K562 (cell line): ENCODE measurements at regions not wholly inside any gene's neighbourhood (a gene's known extent, or its start where the extent isn't known, plus 50 kb on each side); places are given as distances from the start of the nearest gene placed in this dataset.

Source experiments
- ATAC-seq: fragments of 200-7000 bp; cut with Tn5 transposase; 3 replicates; pipeline ENCODE4 v1.9.1; 2020; ENCODE audit warnings: moderate library complexity
- BruUV-seq: library from RNA; stranded (reverse); fragments of 400-500 nt; replicated peaks from 2 replicates; lab custom pipeline; 2021; lab: Mats Ljungman, UMichigan
- CTCF ChIA-PET: fragments of 300-600 bp; formaldehyde crosslinking; extraction: SDS; loops from one replicate; lab custom pipeline; 2021; ENCODE audit warnings: low intra/inter-chr PET ratio; lab: Yijun Ruan, JAX
- POLR2A ChIA-PET: fragments of 300-600, 350-650 bp; sonication (Branson Sonifier 250); formaldehyde crosslinking; extraction: SDS; loops from one replicate; lab custom pipeline; 2021; ENCODE audit warnings: antibody characterized with exemption, inconsistent platforms; lab: Yijun Ruan, JAX
- DNase-seq, 4 experiments: peaks; one replicate each; pipeline versions ENCODE4 v3.0.0 to v3.0.0-alpha.2; 2011 to 2018; ENCODE audit warnings: low spot score in 3 of 4, mixed read lengths in 3 of 4; ENCODE audit errors: extremely low read depth in 1 of 4
- FAIRE-seq: peaks from 2 replicates; lab custom pipeline; 2011; peaks lifted over from hg19 to GRCh38; lab: Jason Lieb, UNC
- H2AFZ ChIP-seq: 2 replicates; pipeline ENCODE4 v1.6.0; 2011; ENCODE audit warnings: low read depth, low read length, control low read depth, inconsistent platforms
- H3K27ac ChIP-seq: fragments of 200-600 bp; 3 replicates; pipeline ENCODE4 v1.8.0; 2011; ENCODE audit warnings: low read depth, mild to moderate bottlenecking, control low read depth, inconsistent platforms, low read length, moderate library complexity, mixed read lengths; ENCODE audit errors: extremely low read depth
- H3K27me3 ChIP-seq, 2 experiments: fragments of 300-600 bp in 1 of 2; 2 replicates in 1 of 2; 3 replicates in 1 of 2; pipeline versions ENCODE4 v1.6.0 to v1.8.0; 2011; ENCODE audit warnings: inconsistent platforms in 2 of 2, low read length in 2 of 2, mild to moderate bottlenecking in 1 of 2, mixed read lengths in 1 of 2, moderate library complexity in 1 of 2; ENCODE audit not compliant: control insufficient read depth in 2 of 2, insufficient read depth in 2 of 2
- H3K36me3 ChIP-seq: fragments of 300-600 bp; 3 replicates; pipeline ENCODE4 v1.8.0; 2011; ENCODE audit warnings: mild to moderate bottlenecking, low read length, inconsistent platforms; ENCODE audit not compliant: control insufficient read depth, insufficient read depth
- H3K4me1 ChIP-seq, 2 experiments: fragments of 200-600 bp in 1 of 2; replicated peaks in 1 of 2; 2 replicates in 1 of 2; 3 replicates in 1 of 2; pipeline versions ENCODE4 v1.5.1 to v1.8.0; 2011; ENCODE audit warnings: inconsistent platforms in 2 of 2, low read length in 2 of 2, mild to moderate bottlenecking in 1 of 2, mixed read lengths in 1 of 2, moderate library complexity in 1 of 2; ENCODE audit not compliant: control insufficient read depth in 2 of 2, insufficient read depth in 2 of 2
- H3K4me2 ChIP-seq: 2 replicates; pipeline ENCODE4 v1.6.1; 2011; ENCODE audit warnings: low read length, control low read depth, inconsistent platforms, mixed read lengths; ENCODE audit not compliant: insufficient read depth
- H3K4me3 ChIP-seq: fragments of 200-600 bp; sonication (generic), shearing (Covaris generic); 2 replicates; pipeline ENCODE4 v1.5.1; 2016; ENCODE audit warnings: control low read depth, inconsistent platforms
- H3K79me2 ChIP-seq: fragments of 200-600 bp; 3 replicates; pipeline ENCODE4 v1.8.0; 2011; ENCODE audit warnings: low read length, inconsistent platforms; ENCODE audit not compliant: control insufficient read depth, insufficient read depth
- H3K9ac ChIP-seq, 2 experiments: 2 replicates each; pipeline versions ENCODE4 v1.6.0 to v1.6.1; 2011; ENCODE audit warnings: low read depth in 2 of 2, low read length in 2 of 2, control low read depth in 1 of 2, inconsistent platforms in 1 of 2, mild to moderate bottlenecking in 1 of 2, mixed read lengths in 1 of 2; ENCODE audit not compliant: insufficient read depth in 1 of 2
- H3K9me1 ChIP-seq: one replicate; pipeline ENCODE4 v1.6.0; 2011; ENCODE audit warnings: inconsistent platforms, mild to moderate bottlenecking, low read length, moderate library complexity; ENCODE audit not compliant: control insufficient read depth, insufficient read depth
- H3K9me3 ChIP-seq: replicated peaks from 2 replicates; pipeline ENCODE4 v1.5.1; 2011; ENCODE audit warnings: low read depth, low read length, inconsistent platforms; ENCODE audit not compliant: control insufficient read depth, insufficient read depth
- H4K20me1 ChIP-seq: replicated peaks from 2 replicates; pipeline ENCODE4 v1.6.1; 2011; ENCODE audit warnings: low read length, inconsistent platforms, mixed read lengths; ENCODE audit not compliant: control insufficient read depth, insufficient read depth
- EHMT2 ChIP-seq: fragments of 450-650 bp; IDR thresholded peaks from 2 replicates; pipeline ENCODE4 v1.6.1; 2018; ENCODE audit warnings: antibody characterized with exemption
- ELF2 ChIP-seq: fragments of 250-450 bp; sonication (Bioruptor Pico); IDR thresholded peaks from 2 replicates; pipeline ENCODE4 v1.5.0; 2021; ENCODE audit warnings: mild to moderate bottlenecking
- FOS ChIP-seq: IDR thresholded peaks from 3 replicates; pipeline ENCODE4 v1.6.1; 2011; ENCODE audit not compliant: insufficient read length; ENCODE audit errors: extremely low read depth
- HNRNPK ChIP-seq: fragments of 200-400 bp; formaldehyde crosslinking; IDR thresholded peaks from one replicate; pipeline ENCODE4 v1.6.1; 2018; ENCODE audit warnings: mild to moderate bottlenecking, low read depth, low read length; ENCODE audit not compliant: poor library complexity, severe bottlenecking
- LEF1 ChIP-seq: fragments of 450-650 bp; IDR thresholded peaks from 2 replicates; pipeline ENCODE4 v1.6.1; 2016; ENCODE audit warnings: mild to moderate bottlenecking
- MBD2 ChIP-seq: sonication (generic); IDR thresholded peaks from 2 replicates; pipeline ENCODE4 v1.6.1; 2016; ENCODE audit warnings: low read depth, borderline replicate concordance
- MXD1 ChIP-seq: fragments of 250-450 bp; sonication (Bioruptor Pico); IDR thresholded peaks from 2 replicates; pipeline ENCODE4 v1.8.0; 2021; ENCODE audit warnings: borderline replicate concordance, mild to moderate bottlenecking, moderate library complexity; ENCODE audit not compliant: poor library complexity, severe bottlenecking
- POLR2H ChIP-seq: IDR thresholded peaks from 2 replicates; pipeline ENCODE4 v1.6.1; 2016; ENCODE audit warnings: missing genetic modification characterization, low read depth, mild to moderate bottlenecking, control low read depth, missing compliant biosample characterization, moderate library complexity
- POLR3G ChIP-seq: IDR thresholded peaks from 2 replicates; pipeline ENCODE4 v1.6.1; 2011; ENCODE audit not compliant: insufficient read length, insufficient replicate concordance; ENCODE audit errors: extremely low read depth
- STAT5A ChIP-seq: IDR thresholded peaks from 2 replicates; pipeline ENCODE4 v1.6.1; 2012; ENCODE audit warnings: low read length, inconsistent platforms, borderline replicate concordance
- TSC22D4 ChIP-seq: fragments of 450-650 bp; IDR thresholded peaks from 2 replicates; pipeline ENCODE4 v1.6.1; 2016; ENCODE audit warnings: missing genetic modification characterization, missing biosample characterization, control low read depth
- XRCC5 ChIP-seq: fragments of 200-400 bp; formaldehyde crosslinking; IDR thresholded peaks from 2 replicates; pipeline ENCODE4 v1.6.1; 2017; ENCODE audit warnings: low read depth, mild to moderate bottlenecking, low read length
- YY1 ChIP-seq, 3 experiments: IDR thresholded peaks; 2 replicates each; pipeline ENCODE4 v1.6.1; 2011; ENCODE audit warnings: low read length in 2 of 3, mild to moderate bottlenecking in 2 of 3, moderate library complexity in 2 of 3, borderline replicate concordance in 1 of 3, control low read depth in 1 of 3, low read depth in 1 of 3; ENCODE audit not compliant: insufficient read depth in 3 of 3, insufficient replicate concordance in 2 of 3, control insufficient read depth in 1 of 3, insufficient read length in 1 of 3; ENCODE audit errors: extremely low read depth in 1 of 3
- ZBTB8A ChIP-seq: fragments of 450-650 bp; IDR thresholded peaks from 2 replicates; pipeline ENCODE4 v1.6.1; 2018; ENCODE audit warnings: mild to moderate bottlenecking, moderate library complexity; ENCODE audit not compliant: partially characterized antibody
- ZNF143 ChIP-seq: sonication (generic); formaldehyde crosslinking; IDR thresholded peaks from 2 replicates; pipeline ENCODE4 v1.9.0; 2022; ENCODE audit warnings: mild to moderate bottlenecking, missing genetic modification reagents
- WGBS: fragments of 100-300 bp; shearing (Covaris generic); methylation state at CpG from one replicate; pipeline ENCODE4 v1.1.6; 2016; ENCODE audit warnings: low coverage, mixed read lengths; ENCODE audit not compliant: insufficient coverage; ENCODE audit errors: missing lambda C conversion rate; 5-methylcytosine and 5-hydroxymethylcytosine counted together
- in situ Hi-C: fragments of 300-500 bp; cut with MboI; formaldehyde crosslinking; loops from 4 replicates; pipeline ENCODE4 v1.15.0; 2018; ENCODE audit warnings: inconsistent platforms, mixed read lengths
- intact Hi-C: fragments of 100-400 bp; cut with micrococcal nuclease; formaldehyde crosslinking; loops from 2 replicates; pipeline ENCODE4 v1.14.2; 2022
- TF ChIP-seq, protein P1 (sequence below): fragments of 250-450 bp; sonication (Bioruptor Pico); IDR thresholded peaks from 2 replicates; pipeline ENCODE4 v1.5.0; 2022; ENCODE audit warnings: mild to moderate bottlenecking

DNA sequence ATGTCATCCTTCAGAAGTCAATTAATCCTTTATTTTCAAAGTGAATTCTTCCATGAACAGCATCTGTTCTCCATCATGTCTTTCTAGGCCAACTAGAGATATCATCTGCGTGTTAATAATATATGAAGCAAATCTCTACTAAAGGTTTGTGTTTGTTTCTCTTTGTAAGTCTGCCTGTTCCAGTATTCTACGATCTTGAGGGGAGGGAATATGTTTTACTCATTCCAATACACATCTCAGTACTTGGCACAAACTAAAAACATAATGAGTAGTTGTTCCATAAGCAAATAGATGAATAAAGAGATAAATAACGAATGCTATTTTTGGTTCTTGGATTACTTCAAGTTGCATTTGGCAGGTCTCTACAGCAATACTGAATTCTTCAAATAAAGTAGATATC is 470.7 kb upstream of the GRIN3A start:
- in situ Hi-C loops = no loop called here
- H3K9me1 ChIP-seq = no peaks in the 10 kb centered on the region
- WGBS = 4% methylated on average over 3 of the region's 3 CpGs
- intact Hi-C loops = no loop called here
- H2AFZ ChIP-seq = no peak overlapping the region
- H3K27me3 ChIP-seq = no peaks in the 10 kb centered on the region
- H3K4me3 ChIP-seq = no peak overlapping the region
- ATAC-seq (no peak), DNase-seq (no peak), FAIRE-seq (no peak)
- no peaks in the 10 kb centered on the region for H3K79me2 ChIP-seq
- no TSS peak for BruUV-seq
- ChIA-PET CTCF (no interaction called here), POLR2A (no interaction called here)
- H3K9me3 ChIP-seq = no peaks in the 10 kb centered on the region
- no peak overlapping the region for H3K9ac ChIP-seq
- TF ChIP-seq LEF1 = no peak
- TF ChIP-seq STAT5A = no peak
- TF ChIP-seq POLR2H (tag) = no peak
- TF ChIP-seq FOS = no peak
- TF ChIP-seq MXD1 (CRISPR knock-in tag) = no peak
- no peak for TF ChIP-seq ZBTB8A
- no peak for TF ChIP-seq EHMT2
- TF ChIP-seq ZNF143 (CRISPR knock-in tag) = no peak
- no peak for TF ChIP-seq ELF2 (CRISPR knock-in tag)
- TF ChIP-seq, protein P1, sequence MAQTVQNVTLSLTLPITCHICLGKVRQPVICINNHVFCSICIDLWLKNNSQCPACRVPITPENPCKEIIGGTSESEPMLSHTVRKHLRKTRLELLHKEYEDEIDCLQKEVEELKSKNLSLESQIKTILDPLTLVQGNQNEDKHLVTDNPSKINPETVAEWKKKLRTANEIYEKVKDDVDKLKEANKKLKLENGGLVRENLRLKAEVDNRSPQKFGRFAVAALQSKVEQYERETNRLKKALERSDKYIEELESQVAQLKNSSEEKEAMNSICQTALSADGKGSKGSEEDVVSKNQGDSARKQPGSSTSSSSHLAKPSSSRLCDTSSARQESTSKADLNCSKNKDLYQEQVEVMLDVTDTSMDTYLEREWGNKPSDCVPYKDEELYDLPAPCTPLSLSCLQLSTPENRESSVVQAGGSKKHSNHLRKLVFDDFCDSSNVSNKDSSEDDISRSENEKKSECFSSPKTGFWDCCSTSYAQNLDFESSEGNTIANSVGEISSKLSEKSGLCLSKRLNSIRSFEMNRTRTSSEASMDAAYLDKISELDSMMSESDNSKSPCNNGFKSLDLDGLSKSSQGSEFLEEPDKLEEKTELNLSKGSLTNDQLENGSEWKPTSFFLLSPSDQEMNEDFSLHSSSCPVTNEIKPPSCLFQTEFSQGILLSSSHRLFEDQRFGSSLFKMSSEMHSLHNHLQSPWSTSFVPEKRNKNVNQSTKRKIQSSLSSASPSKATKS (CRISPR knock-in tag) = no peak
- TF ChIP-seq HNRNPK = no peak
- no peak for TF ChIP-seq MBD2
- no peak for TF ChIP-seq TSC22D4
- no peak for TF ChIP-seq XRCC5
- no peak for TF ChIP-seq POLR3G
- no peak for TF ChIP-seq YY1 (IDR thresholded peaks at IDR 0.05; ENCODE audit: borderline replicate concordance in 1 of 3, control insufficient read depth in 1 of 3, extremely low read depth in 1 of 3, insufficient read depth in 3 of 3, insufficient read length in 1 of 3, insufficient replicate concordance in 2 of 3, low read depth in 1 of 3, low read length in 2 of 3)
- H3K36me3 ChIP-seq = no peaks in the 10 kb centered on the region
- no peak overlapping the region for H3K4me2 ChIP-seq
- no peaks in the 10 kb centered on the region for H3K4me1 ChIP-seq
- no peak overlapping the region for H3K27ac ChIP-seq
- no peaks in the 10 kb centered on the region for H4K20me1 ChIP-seq
